ENCODE measurements at regions not wholly inside any gene's neighbourhood (a gene's known extent, or its start where the extent isn't known, plus 50 kb on each side); places are given as distances from the start of the nearest gene placed in this dataset.

- Histone ChIP-seq H3K27ac (ENCODE audit: insufficient read depth, low read depth, low read length) (no peak overlapping the region), H3K4me2 (ENCODE audit: insufficient read depth, low read length) (no peak overlapping the region), H4K20me1 (replicated peaks; ENCODE audit: control insufficient read depth, extremely low read depth, insufficient read depth, low read length) (no peaks in the 10 kb centered on the region), H3K27me3 (ENCODE audit: control insufficient read depth in 2 of 2, insufficient read depth in 2 of 2, low read length in 2 of 2) (peaks cover 51 to 66% of the 10 kb centered on the region in 2 experiments), H3K9me3 (replicated peaks; ENCODE audit: control insufficient read depth, insufficient read depth, low read length) (no peaks in the 10 kb centered on the region), H2AFZ (ENCODE audit: low read depth, low read length) (no peak overlapping the region), H3K4me1 (ENCODE audit: control insufficient read depth, extremely low read depth, insufficient read depth, low read length) (no peaks in the 10 kb centered on the region), H3K9ac (replicated peaks; ENCODE audit: extremely low read depth, insufficient read depth, low read length) (no peak overlapping the region), H3K79me2 (ENCODE audit: control insufficient read depth, insufficient read depth, low read length) (no peaks in the 10 kb centered on the region), H3K4me3 (replicated peaks in 1 of 3; ENCODE audit: insufficient read depth in 1 of 3, low read depth in 1 of 3, low read length in 3 of 3) (no peak overlapping the region), H3K36me3 (ENCODE audit: control insufficient read depth in 2 of 2, extremely low read depth in 1 of 2, insufficient read depth in 2 of 2, low read length in 2 of 2) (no peaks in the 10 kb centered on the region), H3K9me1 (replicated peaks; ENCODE audit: control insufficient read depth, extremely low read depth, insufficient read depth, low read length) (no peaks in the 10 kb centered on the region)
- FAIRE-seq = no peak
- TF ChIP-seq POLR2AphosphoS5 (IDR thresholded peaks at IDR 0.05; ENCODE audit: insufficient read depth, low read depth, low read length) (no peak), POLR2A (IDR thresholded peaks at IDR 0.05; ENCODE audit: low read depth, low read length) (no peak), MAX (IDR thresholded peaks at IDR 0.05; ENCODE audit: insufficient read depth, insufficient read length) (no peak), GATA2 (IDR thresholded peaks at IDR 0.05; ENCODE audit: insufficient read depth, insufficient read length, low read depth, low read length) (no peak), CTCF (IDR thresholded peaks at IDR 0.05; ENCODE audit: extremely low read depth in 1 of 2, insufficient read depth in 1 of 2, low read depth in 1 of 2, low read length in 2 of 2) (no peak), EZH2 (IDR thresholded peaks at IDR 0.05; ENCODE audit: borderline replicate concordance, low read depth, low read length, severe bottlenecking) (no peak), MYC (IDR thresholded peaks at IDR 0.05; ENCODE audit: low read depth, low read length) (no peak), FOS (IDR thresholded peaks at IDR 0.05; ENCODE audit: borderline replicate concordance, insufficient read depth, low read length) (no peak), JUN (IDR thresholded peaks at IDR 0.05; ENCODE audit: borderline replicate concordance, insufficient read depth, insufficient read length, low read depth) (no peak)
- dilution Hi-C loops (cut with MboI; ENCODE audit: extremely low pct_ligation_motif_present, low sequenced_read_pairs) (no loop called here), intact Hi-C loops (cut with micrococcal nuclease) (no loop called here)
- BruUV-seq (replicated peaks) = no TSS peak
- ChIA-PET POLR2A (no interaction called here), CTCF (no interaction called here)
- no peak for DNase-seq (ENCODE audit: low read depth, low spot score)
These were observed 66.1 kb upstream of the WNT4 start for GRCh38 chr1:22208973-22209378.

Measured in endothelial cell of umbilical vein (primary cell).